ENCODE measurements at regions not wholly inside any gene's neighbourhood (a gene's known extent, or its start where the extent isn't known, plus 50 kb on each side); places are given as distances from the start of the nearest gene placed in this dataset.

- TF ChIP-seq STAT1 (conservative IDR thresholded peaks at IDR 0.05) (no peak), MXI1 (IDR thresholded peaks at IDR 0.05; ENCODE audit: low read depth, low read length) (no peak), CTCF (IDR thresholded peaks at IDR 0.05 in 2 of 3, conservative IDR thresholded peaks at IDR 0.05 in 1 of 3; ENCODE audit: control insufficient read depth in 2 of 3, extremely low read depth in 1 of 3, insufficient read depth in 1 of 3, low read depth in 3 of 3, low read length in 3 of 3) (no peak)
These were observed 619.7 kb upstream of the ARRDC3 start for GRCh38 chr5:92002721-92003274.

All from GM12878 (cell line).